Nephron progenitor cell (in vitro differentiated cells): ENCODE measurements at regions not wholly inside any gene's neighbourhood (a gene's known extent, or its start where the extent isn't known, plus 50 kb on each side); places are given as distances from the start of the nearest gene placed in this dataset.

ENCODE experiments used
- DNase-seq: peaks from one replicate; pipeline ENCODE4 v3.0.0; 2021
- H3K27ac Mint-ChIP-seq: 2 replicates; pipeline ENCODE4 v1.8.0; 2021; ENCODE audit warnings: mild to moderate bottlenecking, moderate library complexity, mixed read lengths
- H3K27me3 Mint-ChIP-seq: 2 replicates; pipeline ENCODE4 v1.8.0; 2021; ENCODE audit warnings: mild to moderate bottlenecking, low read depth, mixed read lengths; ENCODE audit not compliant: poor library complexity
- H3K36me3 Mint-ChIP-seq: 2 replicates; pipeline ENCODE4 v1.8.0; 2021; ENCODE audit warnings: low read depth, mixed read lengths
- H3K4me1 Mint-ChIP-seq: 2 replicates; pipeline ENCODE4 v1.8.0; 2021; ENCODE audit warnings: mixed read lengths
- H3K4me3 Mint-ChIP-seq: 2 replicates; pipeline ENCODE4 v1.8.0; 2021; ENCODE audit warnings: mild to moderate bottlenecking, moderate library complexity, mixed read lengths
- H3K9me3 Mint-ChIP-seq: 2 replicates; pipeline ENCODE4 v1.8.0; 2021; ENCODE audit warnings: mild to moderate bottlenecking, moderate library complexity, mixed read lengths
- CTCF ChIP-seq: fragments of 200-600 bp; sonication (generic); IDR thresholded peaks from 2 replicates; pipeline ENCODE4 v1.5.0; 2021; ENCODE audit warnings: antibody characterized with exemption

DNA sequence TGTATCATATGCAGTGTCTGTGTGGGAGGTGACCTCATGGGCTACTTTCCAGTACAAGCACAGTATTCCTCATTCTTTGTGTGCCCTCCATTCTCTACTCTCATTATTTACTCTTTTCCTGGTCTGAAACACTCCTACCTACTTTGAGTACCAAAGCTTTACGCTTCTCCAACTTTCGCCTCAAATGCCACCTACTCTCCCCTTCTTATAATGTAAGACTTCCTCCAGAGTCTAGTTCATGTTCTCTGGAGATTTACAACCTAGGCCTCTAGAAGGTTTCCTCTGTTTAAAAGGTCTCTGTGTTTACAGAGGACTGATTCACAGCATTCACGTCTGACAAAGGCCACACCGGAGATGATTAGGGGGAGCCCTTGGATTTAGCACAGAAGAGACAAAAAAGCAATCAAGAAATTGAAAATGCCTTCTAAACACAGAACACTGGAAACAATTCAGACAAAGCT lies 302.0 kb downstream of the KLF12 start:
- no peak for TF ChIP-seq CTCF
- DNase-seq: peak; percentile 3
- Mint-ChIP-seq H3K36me3 (no peaks in the 10 kb centered on the region), H3K27ac (no peak overlapping the region), H3K4me1 (peaks cover 26% of the 10 kb centered on the region), H3K9me3 (no peaks in the 10 kb centered on the region), H3K27me3 (no peaks in the 10 kb centered on the region), H3K4me3 (peak overlapping the region; percentile 0)

DNA sequence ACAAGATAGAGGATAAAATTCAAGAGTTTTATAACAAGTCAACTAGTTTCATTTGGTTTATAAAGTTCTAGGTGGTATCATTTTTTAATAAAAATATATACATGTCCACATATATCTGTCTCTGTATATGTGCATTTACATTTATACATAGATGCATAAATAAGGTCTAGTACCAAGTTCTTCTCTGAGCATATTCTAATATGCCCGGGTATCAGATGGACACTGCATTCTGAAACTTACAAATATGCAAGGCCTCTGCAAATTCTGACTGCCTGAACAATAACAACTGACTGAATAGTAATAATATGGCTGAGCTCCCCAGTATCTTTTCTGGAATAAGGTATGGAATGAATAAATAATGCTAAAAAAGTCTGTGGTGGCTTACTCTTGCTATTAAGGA lies 304.8 kb downstream of the KLF12 start:
- H3K4me3 Mint-ChIP-seq: no peak overlapping the region

GRCh38 chr13:73828811-73829210 lies 305.4 kb downstream of the KLF12 start:
- DNase-seq: no peak
- peaks cover 8% of the 10 kb centered on the region for H3K36me3 Mint-ChIP-seq
- no peak for TF ChIP-seq CTCF
- peaks cover 26% of the 10 kb centered on the region for H3K4me1 Mint-ChIP-seq
- peaks cover 3% of the 10 kb centered on the region for H3K27me3 Mint-ChIP-seq
- H3K27ac Mint-ChIP-seq: no peak overlapping the region
- no peaks in the 10 kb centered on the region for H3K9me3 Mint-ChIP-seq
- H3K4me3 Mint-ChIP-seq: no peak overlapping the region

More for the DNA sequence above, 304.8 kb downstream of the KLF12 start:
- Mint-ChIP-seq H3K27ac (no peak overlapping the region), H3K4me1 (peaks cover 26% of the 10 kb centered on the region), H3K27me3 (peaks cover 3% of the 10 kb centered on the region), H3K9me3 (no peaks in the 10 kb centered on the region), H3K36me3 (peaks cover 8% of the 10 kb centered on the region)
- DNase-seq: no peak
- no peak for TF ChIP-seq CTCF

DNA sequence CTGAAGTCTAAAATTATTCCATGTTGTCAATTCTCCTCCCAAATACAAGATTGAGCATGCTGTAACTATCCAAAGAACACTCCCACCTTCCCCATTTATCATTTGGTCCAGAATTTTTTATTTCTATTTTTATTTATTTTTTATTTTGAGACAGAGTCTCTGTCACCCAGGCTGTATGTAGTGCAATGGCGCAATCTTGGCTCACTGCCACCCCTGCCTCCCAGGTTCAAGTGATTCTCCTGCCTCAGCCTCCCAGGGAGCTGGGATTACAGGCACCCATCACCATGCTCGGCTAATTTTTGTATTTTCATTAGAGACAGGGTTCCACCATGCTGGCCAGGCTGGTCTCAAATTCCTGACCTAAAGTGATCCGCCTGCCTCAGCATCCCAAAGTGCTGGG lies 306.8 kb downstream of the KLF12 start:
- DNase-seq: no peak
- peaks cover 6% of the 10 kb centered on the region for H3K27me3 Mint-ChIP-seq
- peaks cover 8% of the 10 kb centered on the region for H3K36me3 Mint-ChIP-seq
- H3K4me3 Mint-ChIP-seq: no peak overlapping the region
- peaks cover 12% of the 10 kb centered on the region for H3K4me1 Mint-ChIP-seq
- no peak for TF ChIP-seq CTCF
- no peaks in the 10 kb centered on the region for H3K9me3 Mint-ChIP-seq
- H3K27ac Mint-ChIP-seq: no peak overlapping the region

DNA sequence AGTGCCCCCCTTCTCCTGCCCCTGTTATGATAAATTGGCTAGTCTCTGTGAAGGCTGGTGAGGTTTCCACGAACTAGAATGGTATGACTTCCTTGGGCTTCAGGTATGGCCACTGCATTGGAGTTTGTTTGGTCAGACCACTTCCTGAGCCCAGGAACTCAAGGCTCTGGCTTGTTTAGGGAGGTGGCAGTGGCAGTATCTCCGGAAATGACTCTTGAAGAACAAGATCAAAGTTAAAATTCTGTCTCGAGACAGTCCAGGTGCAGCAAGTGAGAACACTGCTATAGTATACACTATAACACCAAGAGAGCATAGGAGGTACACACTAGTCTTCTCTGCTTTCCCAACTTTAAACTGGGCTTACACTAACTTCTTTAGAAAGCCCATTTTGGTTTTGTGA lies 309.1 kb downstream of the KLF12 start:
- Mint-ChIP-seq H3K4me3 (no peak overlapping the region), H3K27me3 (peaks cover 6% of the 10 kb centered on the region), H3K36me3 (peaks cover 19% of the 10 kb centered on the region), H3K27ac (no peak overlapping the region), H3K4me1 (peaks cover 6% of the 10 kb centered on the region), H3K9me3 (no peaks in the 10 kb centered on the region)
- no peak for TF ChIP-seq CTCF
- no peak for DNase-seq
